K562 (cell line): ENCODE measurements at regions not wholly inside any gene's neighbourhood (a gene's known extent, or its start where the extent isn't known, plus 50 kb on each side); places are given as distances from the start of the nearest gene placed in this dataset.

Experiments
- ATAC-seq: fragments of 200-7000 bp; cut with Tn5 transposase; 3 replicates; pipeline ENCODE4 v1.9.1; 2020; ENCODE audit warnings: moderate library complexity
- BruUV-seq: library from RNA; stranded (reverse); fragments of 400-500 nt; replicated peaks from 2 replicates; lab custom pipeline; 2021; lab: Mats Ljungman, UMichigan
- CTCF ChIA-PET: fragments of 300-600 bp; formaldehyde crosslinking; extraction: SDS; loops from one replicate; lab custom pipeline; 2021; ENCODE audit warnings: low intra/inter-chr PET ratio; lab: Yijun Ruan, JAX
- POLR2A ChIA-PET: fragments of 300-600, 350-650 bp; sonication (Branson Sonifier 250); formaldehyde crosslinking; extraction: SDS; loops from one replicate; lab custom pipeline; 2021; ENCODE audit warnings: antibody characterized with exemption, inconsistent platforms; lab: Yijun Ruan, JAX
- DNase-seq, 4 experiments: peaks; one replicate each; pipeline versions ENCODE4 v3.0.0 to v3.0.0-alpha.2; 2011 to 2018; ENCODE audit warnings: low spot score in 3 of 4, mixed read lengths in 3 of 4; ENCODE audit errors: extremely low read depth in 1 of 4
- FAIRE-seq: peaks from 2 replicates; lab custom pipeline; 2011; peaks lifted over from hg19 to GRCh38; lab: Jason Lieb, UNC
- H2AFZ ChIP-seq: 2 replicates; pipeline ENCODE4 v1.6.0; 2011; ENCODE audit warnings: low read depth, low read length, control low read depth, inconsistent platforms
- H3K27ac ChIP-seq: fragments of 200-600 bp; 3 replicates; pipeline ENCODE4 v1.8.0; 2011; ENCODE audit warnings: low read depth, mild to moderate bottlenecking, control low read depth, inconsistent platforms, low read length, moderate library complexity, mixed read lengths; ENCODE audit errors: extremely low read depth
- H3K27me3 ChIP-seq, 2 experiments: fragments of 300-600 bp in 1 of 2; 2 replicates in 1 of 2; 3 replicates in 1 of 2; pipeline versions ENCODE4 v1.6.0 to v1.8.0; 2011; ENCODE audit warnings: inconsistent platforms in 2 of 2, low read length in 2 of 2, mild to moderate bottlenecking in 1 of 2, mixed read lengths in 1 of 2, moderate library complexity in 1 of 2; ENCODE audit not compliant: control insufficient read depth in 2 of 2, insufficient read depth in 2 of 2
- H3K36me3 ChIP-seq: fragments of 300-600 bp; 3 replicates; pipeline ENCODE4 v1.8.0; 2011; ENCODE audit warnings: mild to moderate bottlenecking, low read length, inconsistent platforms; ENCODE audit not compliant: control insufficient read depth, insufficient read depth
- H3K4me1 ChIP-seq, 2 experiments: fragments of 200-600 bp in 1 of 2; replicated peaks in 1 of 2; 2 replicates in 1 of 2; 3 replicates in 1 of 2; pipeline versions ENCODE4 v1.5.1 to v1.8.0; 2011; ENCODE audit warnings: inconsistent platforms in 2 of 2, low read length in 2 of 2, mild to moderate bottlenecking in 1 of 2, mixed read lengths in 1 of 2, moderate library complexity in 1 of 2; ENCODE audit not compliant: control insufficient read depth in 2 of 2, insufficient read depth in 2 of 2
- H3K4me2 ChIP-seq: 2 replicates; pipeline ENCODE4 v1.6.1; 2011; ENCODE audit warnings: low read length, control low read depth, inconsistent platforms, mixed read lengths; ENCODE audit not compliant: insufficient read depth
- H3K4me3 ChIP-seq: fragments of 200-600 bp; sonication (generic), shearing (Covaris generic); 2 replicates; pipeline ENCODE4 v1.5.1; 2016; ENCODE audit warnings: control low read depth, inconsistent platforms
- H3K79me2 ChIP-seq: fragments of 200-600 bp; 3 replicates; pipeline ENCODE4 v1.8.0; 2011; ENCODE audit warnings: low read length, inconsistent platforms; ENCODE audit not compliant: control insufficient read depth, insufficient read depth
- H3K9ac ChIP-seq, 2 experiments: 2 replicates each; pipeline versions ENCODE4 v1.6.0 to v1.6.1; 2011; ENCODE audit warnings: low read depth in 2 of 2, low read length in 2 of 2, control low read depth in 1 of 2, inconsistent platforms in 1 of 2, mild to moderate bottlenecking in 1 of 2, mixed read lengths in 1 of 2; ENCODE audit not compliant: insufficient read depth in 1 of 2
- H3K9me1 ChIP-seq: one replicate; pipeline ENCODE4 v1.6.0; 2011; ENCODE audit warnings: inconsistent platforms, mild to moderate bottlenecking, low read length, moderate library complexity; ENCODE audit not compliant: control insufficient read depth, insufficient read depth
- H3K9me3 ChIP-seq: replicated peaks from 2 replicates; pipeline ENCODE4 v1.5.1; 2011; ENCODE audit warnings: low read depth, low read length, inconsistent platforms; ENCODE audit not compliant: control insufficient read depth, insufficient read depth
- H4K20me1 ChIP-seq: replicated peaks from 2 replicates; pipeline ENCODE4 v1.6.1; 2011; ENCODE audit warnings: low read length, inconsistent platforms, mixed read lengths; ENCODE audit not compliant: control insufficient read depth, insufficient read depth
- ARID3B ChIP-seq: fragments of 250-450 bp; sonication (Bioruptor Pico); IDR thresholded peaks from 2 replicates; pipeline ENCODE4 v1.4.0; 2020; ENCODE audit warnings: borderline replicate concordance
- CEBPB ChIP-seq: fragments of 450-650 bp; IDR thresholded peaks from 2 replicates; pipeline ENCODE4 v1.6.1; 2016; ENCODE audit warnings: missing genetic modification characterization, missing compliant biosample characterization
- E2F3 ChIP-seq: fragments of 250-450 bp; sonication (Bioruptor Pico); IDR thresholded peaks from 2 replicates; pipeline ENCODE4 v1.4.0; 2020; ENCODE audit warnings: mild to moderate bottlenecking
- FOXA3 ChIP-seq, 2 experiments: fragments of 450-650 bp in 1 of 2; sonication (generic) in 1 of 2; formaldehyde crosslinking; IDR thresholded peaks in 1 of 2; conservative IDR thresholded peaks in 1 of 2; 2 replicates each; pipeline versions ENCODE4 v1.4.0 to v1.8.0; 2020 to 2022; ENCODE audit warnings: mild to moderate bottlenecking in 2 of 2, missing genetic modification reagents in 1 of 2
- FUS ChIP-seq: fragments of 200-400 bp; formaldehyde crosslinking; optimal IDR thresholded peaks from 2 replicates; pipeline ENCODE3; 2017; ENCODE audit warnings: low read depth, low read length
- MED1 ChIP-seq: sonication (generic); formaldehyde crosslinking; IDR thresholded peaks from 2 replicates; pipeline ENCODE4 v1.8.1; 2023; ENCODE audit warnings: missing genetic modification reagents, borderline replicate concordance
- RAD51 ChIP-seq: fragments of 450-650 bp; IDR thresholded peaks from 2 replicates; pipeline ENCODE4 v1.7.1; 2016; ENCODE audit warnings: low read depth, mild to moderate bottlenecking, borderline replicate concordance
- SMARCC2 ChIP-seq: fragments of 450-650 bp; IDR thresholded peaks from 2 replicates; pipeline ENCODE4 v1.6.1; 2017; ENCODE audit warnings: antibody characterized with exemption, moderate library complexity, mild to moderate bottlenecking, low read depth
- ZBTB17 ChIP-seq: fragments of 450-650 bp; formaldehyde crosslinking; IDR thresholded peaks from 2 replicates; pipeline ENCODE4 v1.4.0; 2020; ENCODE audit warnings: mild to moderate bottlenecking
- WGBS: fragments of 100-300 bp; shearing (Covaris generic); methylation state at CpG from one replicate; pipeline ENCODE4 v1.1.6; 2016; ENCODE audit warnings: low coverage, mixed read lengths; ENCODE audit not compliant: insufficient coverage; ENCODE audit errors: missing lambda C conversion rate; 5-methylcytosine and 5-hydroxymethylcytosine counted together
- in situ Hi-C: fragments of 300-500 bp; cut with MboI; formaldehyde crosslinking; loops from 4 replicates; pipeline ENCODE4 v1.15.0; 2018; ENCODE audit warnings: inconsistent platforms, mixed read lengths
- intact Hi-C: fragments of 100-400 bp; cut with micrococcal nuclease; formaldehyde crosslinking; loops from 2 replicates; pipeline ENCODE4 v1.14.2; 2022
- TF ChIP-seq, protein P1 (sequence below): fragments of 450-650 bp; IDR thresholded peaks from 2 replicates; pipeline ENCODE4 v1.6.1; 2016; ENCODE audit warnings: missing biosample characterization, missing genetic modification characterization

DNA sequence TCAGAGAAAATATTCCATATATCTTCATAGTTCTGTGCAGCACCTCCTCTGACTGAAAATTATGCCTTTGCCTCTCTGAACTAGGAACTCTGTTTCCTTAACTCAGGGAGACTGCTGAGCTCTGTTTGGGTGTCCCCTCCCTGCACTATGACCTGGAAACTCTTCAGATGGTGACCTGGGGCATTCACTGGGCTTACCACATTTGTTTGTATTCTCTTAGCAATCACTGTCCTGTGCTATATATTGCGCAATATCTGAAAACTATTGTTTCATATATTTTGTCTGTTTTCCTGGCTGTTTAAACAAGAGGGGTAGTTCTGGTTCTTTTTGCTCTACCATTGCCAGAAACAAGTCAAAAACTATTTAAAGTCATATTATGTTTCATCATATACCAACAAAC is 181.8 kb upstream of the KIAA1217 start (continued):
- TF ChIP-seq, protein P1, sequence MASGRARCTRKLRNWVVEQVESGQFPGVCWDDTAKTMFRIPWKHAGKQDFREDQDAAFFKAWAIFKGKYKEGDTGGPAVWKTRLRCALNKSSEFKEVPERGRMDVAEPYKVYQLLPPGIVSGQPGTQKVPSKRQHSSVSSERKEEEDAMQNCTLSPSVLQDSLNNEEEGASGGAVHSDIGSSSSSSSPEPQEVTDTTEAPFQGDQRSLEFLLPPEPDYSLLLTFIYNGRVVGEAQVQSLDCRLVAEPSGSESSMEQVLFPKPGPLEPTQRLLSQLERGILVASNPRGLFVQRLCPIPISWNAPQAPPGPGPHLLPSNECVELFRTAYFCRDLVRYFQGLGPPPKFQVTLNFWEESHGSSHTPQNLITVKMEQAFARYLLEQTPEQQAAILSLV (tag): 0 out of 2 replicates have a peak, but pooled peaks have one; percentile 44
- peak; percentile 93 for TF ChIP-seq CEBPB (tag)
- TF ChIP-seq SMARCC2: no peak
- TF ChIP-seq RAD51: no peak
- TF ChIP-seq FOXA3 (CRISPR knock-in tag; conservative IDR thresholded peaks at IDR 0.05 in 1 of 2, IDR thresholded peaks at IDR 0.05 in 1 of 2): no peak
- no peak for TF ChIP-seq ZBTB17 (CRISPR knock-in tag)
- TF ChIP-seq E2F3 (CRISPR knock-in tag): no peak
- TF ChIP-seq ARID3B (CRISPR knock-in tag): no peak
- no peak for TF ChIP-seq FUS
- TF ChIP-seq MED1 (CRISPR knock-in tag): no peak

DNA sequence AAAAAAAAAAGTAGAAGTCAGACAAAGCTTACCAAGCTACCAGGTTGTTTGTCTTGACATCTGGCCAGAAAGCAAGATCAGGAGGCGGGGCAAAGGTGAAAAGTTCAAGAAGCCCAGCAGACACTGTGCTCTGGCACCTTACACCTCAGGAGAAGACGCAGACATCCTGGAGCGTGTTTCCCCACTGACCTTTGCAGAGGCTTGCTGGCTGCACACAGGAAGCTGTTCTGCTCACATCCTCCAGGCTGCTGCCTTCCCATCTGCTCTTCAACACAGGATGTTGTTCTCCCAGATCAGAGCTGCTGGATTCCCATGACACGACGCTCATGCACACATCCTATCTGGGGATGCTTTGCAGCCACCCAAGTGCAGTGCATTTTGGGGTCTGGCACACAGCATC is 174.4 kb upstream of the KIAA1217 start:
- ChIA-PET CTCF (no interaction called here), POLR2A (no interaction called here)
- Histone ChIP-seq H3K4me2 (no peak overlapping the region), H3K36me3 (no peaks in the 10 kb centered on the region), H3K27ac (no peak overlapping the region), H3K27me3 (no peaks in the 10 kb centered on the region), H3K79me2 (no peaks in the 10 kb centered on the region), H3K9me3 (no peaks in the 10 kb centered on the region), H4K20me1 (no peaks in the 10 kb centered on the region), H2AFZ (no peak overlapping the region), H3K9ac (no peak overlapping the region), H3K9me1 (no peaks in the 10 kb centered on the region), H3K4me3 (no peak overlapping the region), H3K4me1 (no peaks in the 10 kb centered on the region)
- in situ Hi-C loops: no loop called here
- ATAC-seq: no peak
- intact Hi-C loops: no loop called here
- FAIRE-seq: no peak
- DNase-seq: no peak
- 5% methylated on average over 5 of the region's 5 CpGs for WGBS
- no TSS peak for BruUV-seq
